IMR-90 (cell line): ENCODE measurements at regions not wholly inside any gene's neighbourhood (a gene's known extent, or its start where the extent isn't known, plus 50 kb on each side); places are given as distances from the start of the nearest gene placed in this dataset.
"Not testable (repeated sequence)": the region's sequence is repeated elsewhere in the genome, so short reads cannot be mapped to it uniquely, and the experiment has no call there.

Experiments used
- ATAC-seq: fragments of 200-7000 bp; cut with Tn5 transposase; 2 replicates; pipeline ENCODE4 v1.9.1; 2020; ENCODE audit warnings: low read depth, mild to moderate bottlenecking, moderate library complexity
- BruUV-seq: library from RNA; stranded (reverse); fragments of 400-500 nt; replicated peaks from 2 replicates; lab custom pipeline; 2021; lab: Mats Ljungman, UMichigan
- CTCF ChIA-PET: fragments of 300-600 bp; formaldehyde crosslinking; extraction: SDS; loops from one replicate; lab custom pipeline; 2021; ENCODE audit warnings: antibody characterized with exemption; lab: Yijun Ruan, JAX
- POLR2A ChIA-PET: fragments of 300-600 bp; sonication (Branson Sonifier 250); formaldehyde crosslinking; loops from one replicate; lab custom pipeline; 2022; ENCODE audit warnings: antibody characterized with exemption; ENCODE audit not compliant: unreplicated experiment; lab: Charles Lee
- DNase-seq: peaks from one replicate; pipeline ENCODE4 v3.0.0; 2013
- H2AFZ ChIP-seq: replicated peaks from 2 replicates; pipeline ENCODE3; 2013; ENCODE audit warnings: low read length, mild to moderate bottlenecking; ENCODE audit not compliant: poor library complexity
- H2AK5ac ChIP-seq: 2 replicates; pipeline ENCODE4 v1.6.1; 2013; ENCODE audit warnings: low read depth, low read length, inconsistent platforms
- H2AK9ac ChIP-seq: replicated peaks from 2 replicates; pipeline ENCODE3; 2013; ENCODE audit warnings: mild to moderate bottlenecking, low read depth, low read length, moderate library complexity; ENCODE audit not compliant: poor library complexity
- H2BK120ac ChIP-seq: 2 replicates; pipeline ENCODE4 v1.6.1; 2013; ENCODE audit warnings: low read depth, low read length, inconsistent platforms
- H2BK15ac ChIP-seq: 3 replicates; pipeline ENCODE4 v1.6.1; 2013; ENCODE audit warnings: low read depth, low read length, inconsistent platforms
- H2BK20ac ChIP-seq: 2 replicates; pipeline ENCODE4 v1.6.1; 2013; ENCODE audit warnings: low read depth, mild to moderate bottlenecking, inconsistent platforms, low read length, moderate library complexity
- H2BK5ac ChIP-seq: 2 replicates; pipeline ENCODE4 v1.6.1; 2013; ENCODE audit warnings: mild to moderate bottlenecking, low read depth, low read length, inconsistent platforms; ENCODE audit not compliant: poor library complexity, severe bottlenecking
- H3K14ac ChIP-seq: replicated peaks from 2 replicates; pipeline ENCODE4 v1.6.1; 2013; ENCODE audit warnings: low read depth, low read length, inconsistent platforms
- H3K18ac ChIP-seq: 2 replicates; pipeline ENCODE4 v1.6.1; 2013; ENCODE audit warnings: low read depth, low read length, control low read depth
- H3K23ac ChIP-seq: 2 replicates; pipeline ENCODE4 v1.6.1; 2013; ENCODE audit warnings: low read depth, low read length, inconsistent platforms
- H3K27ac ChIP-seq: 2 replicates; pipeline ENCODE4 v1.5.1; 2013; ENCODE audit warnings: mild to moderate bottlenecking, control low read depth, low read length; ENCODE audit not compliant: insufficient read depth
- H3K27me3 ChIP-seq: 2 replicates; pipeline ENCODE4 v1.6.1; 2013; ENCODE audit warnings: low read length; ENCODE audit not compliant: control insufficient read depth, insufficient read depth
- H3K36me3 ChIP-seq: 2 replicates; pipeline ENCODE4 v1.6.1; 2013; ENCODE audit warnings: low read length, mixed read lengths; ENCODE audit not compliant: control insufficient read depth, insufficient read depth
- H3K4ac ChIP-seq: 2 replicates; pipeline ENCODE4 v1.6.1; 2013; ENCODE audit warnings: low read depth, low read length, inconsistent platforms
- H3K4me1 ChIP-seq: 2 replicates; pipeline ENCODE4 v1.6.1; 2013; ENCODE audit warnings: low read length, mixed read lengths; ENCODE audit not compliant: control insufficient read depth, insufficient read depth
- H3K4me2 ChIP-seq: 2 replicates; pipeline ENCODE4 v1.6.1; 2013; ENCODE audit warnings: low read depth, mild to moderate bottlenecking, control low read depth, low read length, moderate library complexity
- H3K4me3 ChIP-seq: 2 replicates; pipeline ENCODE4 v1.5.1; 2013; ENCODE audit warnings: low read depth, mild to moderate bottlenecking, control low read depth, low read length, moderate library complexity; ENCODE audit not compliant: insufficient read depth
- H3K56ac ChIP-seq: 2 replicates; pipeline ENCODE4 v1.6.1; 2013; ENCODE audit warnings: low read length, inconsistent platforms; ENCODE audit not compliant: insufficient read depth; ENCODE audit errors: extremely low read depth
- H3K79me1 ChIP-seq, 2 experiments: 2 replicates each; pipeline ENCODE4 v1.6.1; 2013; ENCODE audit warnings: low read length in 2 of 2, inconsistent platforms in 1 of 2, low read depth in 1 of 2
- H3K9ac ChIP-seq: 2 replicates; pipeline ENCODE4 v1.6.1; 2013; ENCODE audit warnings: low read depth, low read length, control low read depth
- H3K9me1 ChIP-seq: 2 replicates; pipeline ENCODE4 v1.6.1; 2013; ENCODE audit warnings: low read length, inconsistent platforms; ENCODE audit not compliant: insufficient read depth
- H3K9me3 ChIP-seq: 2 replicates; pipeline ENCODE4 v1.6.1; 2013; ENCODE audit warnings: low read length; ENCODE audit not compliant: control insufficient read depth, insufficient read depth
- H4K20me1 ChIP-seq: 2 replicates; pipeline ENCODE4 v1.6.1; 2013; ENCODE audit warnings: low read length, inconsistent platforms; ENCODE audit not compliant: insufficient read depth
- H4K5ac ChIP-seq: 2 replicates; pipeline ENCODE4 v1.6.1; 2013; ENCODE audit warnings: mild to moderate bottlenecking, low read depth, low read length, control low read depth
- H4K8ac ChIP-seq, 2 experiments: 2 replicates each; pipeline ENCODE4 v1.6.1; 2013; ENCODE audit warnings: low read depth in 2 of 2, low read length in 2 of 2, control low read depth in 1 of 2, inconsistent platforms in 1 of 2
- H4K91ac ChIP-seq: 2 replicates; pipeline ENCODE4 v1.6.1; 2013; ENCODE audit warnings: low read depth, low read length, inconsistent platforms; ENCODE audit not compliant: insufficient read depth
- WGBS, 2 experiments: methylation state at CpG; one replicate each; pipeline versions ENCODE4 v1.1.5 to v1.1.7; 2013; ENCODE audit warnings: missing lambda C conversion rate in 2 of 2; ENCODE audit not compliant: insufficient read length in 1 of 2; ENCODE audit errors: extremely low coverage in 2 of 2; 5-methylcytosine and 5-hydroxymethylcytosine counted together
- dilution Hi-C: fragments of 300-500 bp; cut with HindIII; formaldehyde crosslinking; loops from one replicate; pipeline ENCODE4 v1.14.3; 2018; ENCODE audit warnings: low sequenced_read_pairs; ENCODE audit not compliant: unreplicated experiment
- in situ Hi-C: fragments of 300-500 bp; cut with MboI; formaldehyde crosslinking; loops from 3 replicates; pipeline ENCODE4 v1.14.3; 2019; ENCODE audit warnings: low sequenced_read_pairs, inconsistent platforms, mixed read lengths
- intact Hi-C: fragments of 100-400 bp; cut with micrococcal nuclease; formaldehyde crosslinking; loops from 2 replicates; pipeline ENCODE4 v1.10.0; 2022

- intact Hi-C loops = not testable (repeated sequence)
- CTCF ChIA-PET = interaction anchor here (0.6 kb wide), 1 partner anchor 301 kb away, joined by 4 read pairs; no protein-coding TSS in a partner anchor
These were observed 77.9 kb upstream of the LRPPRC start for GRCh38 chr2:44073667-44074066.

GRCh38 chr2:44074795-44075194 is 79.0 kb upstream of the LRPPRC start:
- H3K9ac ChIP-seq, H2AK9ac ChIP-seq, H3K56ac ChIP-seq, ATAC-seq, DNase-seq, H3K4me1 ChIP-seq, H2BK15ac ChIP-seq, H3K79me1 ChIP-seq, H3K4me2 ChIP-seq, H2BK120ac ChIP-seq, H4K5ac ChIP-seq, H2BK5ac ChIP-seq, BruUV-seq, H3K4me3 ChIP-seq, H3K4ac ChIP-seq, CTCF ChIA-PET, H4K20me1 ChIP-seq, H3K14ac ChIP-seq, H2AFZ ChIP-seq, H4K8ac ChIP-seq, H3K9me1 ChIP-seq, H3K9me3 ChIP-seq, H3K27ac ChIP-seq, H3K27me3 ChIP-seq, H3K36me3 ChIP-seq, H3K23ac ChIP-seq, dilution Hi-C loops, intact Hi-C loops, H3K18ac ChIP-seq, H2AK5ac ChIP-seq, H2BK20ac ChIP-seq, H4K91ac ChIP-seq: not testable (repeated sequence)
- no CpG with 5 or more reads among the region's 10 CpGs for WGBS, 2 experiments
- in situ Hi-C loops = loop anchor here (25.0 kb wide), 1 partner anchor 213 kb away; the partner anchor contains the start of gene SLC3A1
- POLR2A ChIA-PET = interaction anchor here (0.6 kb wide), 1 partner anchor 93 kb away, joined by 3 read pairs; no protein-coding TSS in a partner anchor

More at GRCh38 chr2:44073667-44074066, 77.9 kb upstream of the LRPPRC start:
- H3K4me3 ChIP-seq, H3K14ac ChIP-seq, BruUV-seq, in situ Hi-C loops, H4K8ac ChIP-seq, H3K36me3 ChIP-seq, H3K27ac ChIP-seq, H3K9ac ChIP-seq, H2BK5ac ChIP-seq, H2BK15ac ChIP-seq, H3K23ac ChIP-seq, H4K20me1 ChIP-seq, H3K4ac ChIP-seq, H4K91ac ChIP-seq, H3K4me2 ChIP-seq, H3K27me3 ChIP-seq, H2AK5ac ChIP-seq, ATAC-seq, H3K9me1 ChIP-seq, H3K4me1 ChIP-seq, H3K18ac ChIP-seq, POLR2A ChIA-PET, H2AK9ac ChIP-seq, dilution Hi-C loops, H2AFZ ChIP-seq, H3K9me3 ChIP-seq, H4K5ac ChIP-seq, DNase-seq, H3K56ac ChIP-seq, H2BK120ac ChIP-seq, H3K79me1 ChIP-seq, H2BK20ac ChIP-seq: not testable (repeated sequence)
- WGBS, 2 experiments = no CpG with 5 or more reads among the region's 3 CpGs
